ENCODE measurements at regions not wholly inside any gene's neighbourhood (a gene's known extent, or its start where the extent isn't known, plus 50 kb on each side); places are given as distances from the start of the nearest gene placed in this dataset.

DNA sequence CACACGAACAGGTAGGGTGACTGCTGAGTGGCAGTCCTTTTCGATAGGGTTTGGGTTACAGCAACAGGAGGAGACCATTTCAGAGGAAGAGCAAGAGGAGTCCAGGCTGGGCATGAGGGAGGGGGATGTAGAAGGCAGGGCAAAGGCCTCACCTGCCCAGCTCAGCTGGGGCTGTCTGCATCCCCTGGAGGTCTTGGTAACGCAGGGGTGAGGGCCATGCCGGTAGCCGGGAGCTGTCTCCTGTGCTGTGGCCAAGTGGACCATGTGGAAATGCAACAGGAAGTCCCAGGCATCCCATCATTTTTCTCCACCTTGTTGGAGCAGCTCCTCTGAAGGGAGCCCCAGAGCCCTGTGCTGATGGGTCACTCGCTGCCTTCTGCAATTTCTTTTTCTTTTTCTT is 105.4 kb upstream of the C1orf174 start:
- intact Hi-C loops (cut with DNase I): no loop called here
- DNase-seq (no peak), ATAC-seq (ENCODE audit: poor library complexity) (no peak)

DNA sequence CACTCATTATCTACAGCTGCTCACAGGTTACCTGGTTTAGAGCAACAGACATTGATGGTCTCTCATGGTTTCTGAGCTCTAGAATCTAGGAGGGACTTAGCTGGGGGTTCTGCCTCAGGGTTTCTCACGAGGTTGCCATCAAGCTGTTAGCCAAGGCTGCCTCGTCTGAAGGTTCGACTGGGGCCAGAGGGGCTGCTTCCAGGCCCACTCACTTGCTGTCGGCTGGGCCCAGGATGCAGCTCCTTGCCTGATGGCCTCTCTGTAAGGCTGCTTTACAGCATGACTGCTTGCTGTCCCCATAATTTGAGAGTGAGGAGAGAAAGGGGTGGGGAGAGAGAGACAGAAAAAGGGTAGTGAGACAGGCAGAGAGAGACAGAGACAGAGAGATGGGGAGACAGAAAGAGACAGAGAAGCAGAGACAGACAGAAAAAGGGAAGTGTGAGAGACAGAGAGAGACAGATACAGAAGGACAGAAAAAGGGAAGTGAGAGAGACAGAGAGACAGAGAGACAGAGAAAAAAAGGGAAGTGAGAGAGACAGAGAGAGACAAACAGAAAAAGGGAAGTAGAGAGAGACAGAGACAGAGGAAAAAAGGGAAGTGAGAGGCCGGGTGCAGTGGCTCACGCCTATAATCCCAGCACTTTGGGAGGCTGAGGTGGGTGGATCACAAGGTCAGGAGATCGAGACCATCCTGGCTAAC is 106.8 kb upstream of the C1orf174 start:
- DNase-seq (no peak), ATAC-seq (ENCODE audit: poor library complexity) (no peak)
- intact Hi-C loops (cut with DNase I): no loop called here

DNA sequence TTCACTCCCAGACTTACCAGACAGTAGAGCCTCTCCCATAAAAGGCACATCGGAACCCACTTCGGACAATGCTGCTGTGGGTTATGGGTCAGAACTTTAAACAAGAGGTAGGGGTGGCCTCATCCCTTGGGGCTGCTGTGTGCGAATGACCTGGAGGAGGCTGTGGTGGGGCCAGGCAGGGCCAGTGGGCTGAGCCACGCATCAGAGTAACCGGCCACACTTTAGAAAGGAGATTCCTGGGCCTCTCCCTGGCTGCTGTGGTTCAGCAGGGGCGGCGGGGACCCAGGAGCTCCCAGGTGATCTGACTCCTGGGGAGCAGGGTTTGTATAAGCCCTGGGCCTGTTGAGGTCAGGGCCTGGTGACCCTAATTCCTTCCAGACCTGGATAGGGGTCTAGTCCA is 110.2 kb upstream of the C1orf174 start:
- ATAC-seq (ENCODE audit: poor library complexity) (no peak), DNase-seq (no peak)
- intact Hi-C loops (cut with DNase I): no loop called here

DNA sequence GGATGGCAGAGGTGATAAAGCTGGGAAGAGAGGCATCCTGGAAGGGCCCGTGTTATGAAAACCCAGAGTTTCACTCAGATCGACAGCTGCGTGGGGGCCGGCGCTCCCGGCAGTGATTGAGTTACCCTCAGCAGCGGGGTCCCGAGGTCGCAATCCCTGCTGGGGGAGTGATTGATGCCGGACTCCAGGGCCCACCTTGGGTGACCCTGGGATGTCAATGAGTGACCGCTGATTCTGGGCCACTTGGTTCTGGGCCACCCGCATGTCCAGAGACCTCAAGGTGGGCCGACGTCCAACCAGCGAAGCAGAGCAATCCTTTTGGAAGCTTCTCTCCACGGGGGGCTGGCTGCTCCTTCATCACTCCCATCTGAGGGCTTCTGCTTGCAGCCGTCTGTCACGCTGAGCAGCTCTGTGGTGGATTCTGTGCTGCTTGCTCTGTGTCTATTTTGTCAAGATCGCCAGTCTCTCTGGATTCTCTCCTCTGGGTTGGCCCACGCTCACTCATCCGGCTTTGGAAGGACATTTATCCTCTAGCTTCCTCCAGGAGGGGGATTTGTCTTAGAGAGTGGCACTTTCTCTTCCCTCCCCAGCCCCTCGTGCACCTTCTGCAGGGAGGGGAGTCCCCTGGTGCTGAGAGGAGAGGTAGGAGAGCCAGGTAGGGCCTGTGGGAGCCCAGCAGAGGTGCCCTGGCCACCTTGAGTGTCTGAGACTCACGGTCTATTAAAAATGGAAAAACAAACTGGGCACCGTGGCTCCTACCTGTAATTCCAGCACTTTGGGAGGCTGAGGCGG is 110.9 kb upstream of the C1orf174 start:
- DNase-seq (no peak), ATAC-seq (ENCODE audit: poor library complexity) (no peak)

DNA sequence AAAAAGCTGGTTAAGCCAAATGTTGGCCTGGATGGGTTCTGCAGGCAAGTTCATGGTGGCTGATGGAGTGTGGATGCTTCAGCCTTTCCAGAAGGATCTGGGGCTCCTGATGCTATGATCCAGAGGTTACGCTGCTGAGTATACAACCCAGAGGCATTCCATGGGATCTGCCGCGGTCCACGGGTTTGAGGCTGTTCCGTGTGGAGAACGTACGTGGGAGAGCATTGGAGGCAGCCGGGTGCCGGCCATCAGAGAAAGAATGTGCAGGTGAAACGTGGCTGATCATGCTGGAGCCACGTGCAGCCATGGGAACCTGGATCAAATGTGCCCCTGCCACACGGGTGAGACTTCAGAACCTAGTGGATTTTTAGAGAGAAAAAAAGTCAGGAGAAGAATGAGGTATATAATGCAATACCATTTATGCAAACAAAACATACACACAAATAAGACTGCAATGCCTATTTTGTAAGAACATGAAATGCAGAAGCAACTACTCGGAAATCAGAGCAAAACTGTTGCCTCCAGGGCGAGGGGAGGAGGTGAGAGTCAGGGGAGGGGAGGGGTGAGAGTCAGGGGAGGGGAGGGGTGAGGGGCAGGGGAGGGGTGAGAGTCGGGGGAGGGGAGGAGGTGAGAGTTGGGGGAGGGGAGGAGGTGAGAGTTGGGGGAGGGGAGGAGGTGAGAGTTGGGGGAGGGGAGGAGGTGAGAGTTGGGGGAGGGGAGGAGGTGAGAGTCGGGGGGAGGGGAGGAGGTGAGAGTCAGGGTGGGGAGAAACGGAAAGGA is 116.5 kb upstream of the C1orf174 start:
- intact Hi-C loops (cut with DNase I): no loop called here
- no peak for DNase-seq
- no peak for ATAC-seq (ENCODE audit: poor library complexity)

More for the DNA sequence above, 110.9 kb upstream of the C1orf174 start:
- intact Hi-C loops (cut with DNase I): no loop called here

DNA sequence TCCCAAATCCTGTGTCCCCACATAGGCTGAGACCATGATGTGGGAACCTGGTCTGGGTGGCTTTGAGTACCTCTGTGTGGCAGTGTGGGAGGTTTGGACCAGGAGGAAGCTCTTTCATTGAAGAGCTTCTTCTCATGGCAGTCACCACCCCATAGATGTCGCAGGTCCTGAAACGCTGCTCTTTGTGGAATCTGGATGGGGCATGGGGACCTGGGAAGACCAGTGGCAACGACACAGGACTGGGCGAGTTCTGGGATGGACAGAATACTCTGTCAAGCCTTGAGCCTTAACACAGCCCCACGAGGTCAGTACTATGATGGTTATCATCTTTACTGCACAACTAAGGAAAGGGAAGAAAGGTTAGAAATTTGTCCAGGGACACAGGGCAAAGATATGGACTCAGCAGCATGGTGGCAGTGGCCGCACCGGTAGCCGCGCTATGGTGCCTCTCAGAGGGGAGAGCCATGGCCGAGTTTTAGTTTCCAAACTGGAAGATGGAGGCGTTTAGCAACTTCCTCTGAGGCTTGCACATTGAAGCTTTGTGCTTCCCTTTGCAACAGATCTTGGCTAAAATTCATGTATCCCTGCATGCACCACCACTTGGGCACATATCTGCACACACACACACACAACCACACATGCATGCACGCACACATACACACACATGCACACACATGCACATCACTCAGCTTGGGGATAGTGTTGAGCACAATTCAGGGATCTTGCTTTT is 117.7 kb upstream of the C1orf174 start:
- intact Hi-C loops (cut with DNase I): no loop called here
- ATAC-seq (ENCODE audit: poor library complexity): no peak
- no peak for DNase-seq

DNA sequence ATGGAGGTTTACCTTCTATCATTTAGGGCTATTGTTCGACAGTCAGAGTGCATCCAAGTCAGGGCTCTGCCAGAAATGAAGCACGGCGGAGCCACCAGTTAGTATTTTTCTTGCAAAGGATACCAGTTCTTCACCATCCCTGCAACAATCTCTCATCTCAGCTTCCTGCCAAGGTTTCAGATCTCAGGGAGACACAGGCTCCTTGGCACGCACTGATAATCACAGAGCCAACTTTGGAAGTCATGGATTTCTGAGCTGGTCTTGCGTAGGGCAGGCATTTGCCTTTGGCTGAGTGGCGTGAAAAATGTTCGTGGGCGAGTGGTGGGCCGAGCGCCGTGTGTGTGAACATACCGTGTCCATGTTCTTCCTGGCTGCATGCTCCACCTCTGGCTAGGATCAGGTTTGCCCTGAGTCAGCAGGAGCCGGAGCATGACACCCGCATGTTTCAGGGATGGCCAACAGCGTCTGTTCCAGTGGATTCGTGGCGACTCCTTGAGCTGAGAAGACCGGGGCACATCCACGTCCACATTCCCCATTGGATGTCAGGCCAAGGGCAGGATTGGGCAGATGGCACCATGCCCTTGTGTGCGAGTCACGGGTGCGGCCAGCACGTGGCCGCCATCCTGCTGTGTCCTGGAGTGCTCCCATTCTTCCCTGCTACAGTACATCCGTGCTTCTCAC is 118.5 kb upstream of the C1orf174 start:
- intact Hi-C loops (cut with DNase I): no loop called here
- ATAC-seq (ENCODE audit: poor library complexity): no peak
- DNase-seq: no peak

DNA sequence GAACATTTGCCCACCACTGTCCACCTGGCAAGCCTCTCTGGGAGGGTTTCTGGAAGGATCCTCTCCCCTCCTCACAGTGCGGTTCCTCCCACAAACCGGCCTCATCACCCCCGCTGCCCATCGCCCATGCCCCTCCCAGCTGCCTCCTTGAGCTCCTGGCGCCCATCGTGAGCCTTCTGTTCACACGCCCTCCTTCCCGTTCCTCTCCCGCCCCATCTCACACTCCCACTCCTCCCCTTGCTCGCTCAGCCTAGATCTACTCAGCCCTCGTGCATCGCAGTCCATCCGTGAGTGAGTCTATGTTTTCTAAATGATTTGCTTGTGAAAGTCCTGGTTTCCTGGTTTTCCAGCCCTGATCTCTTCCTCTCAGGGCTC is 119.1 kb upstream of the C1orf174 start:
- intact Hi-C loops (cut with DNase I): no loop called here
- ATAC-seq (ENCODE audit: poor library complexity) (no peak), DNase-seq (no peak)

DNA sequence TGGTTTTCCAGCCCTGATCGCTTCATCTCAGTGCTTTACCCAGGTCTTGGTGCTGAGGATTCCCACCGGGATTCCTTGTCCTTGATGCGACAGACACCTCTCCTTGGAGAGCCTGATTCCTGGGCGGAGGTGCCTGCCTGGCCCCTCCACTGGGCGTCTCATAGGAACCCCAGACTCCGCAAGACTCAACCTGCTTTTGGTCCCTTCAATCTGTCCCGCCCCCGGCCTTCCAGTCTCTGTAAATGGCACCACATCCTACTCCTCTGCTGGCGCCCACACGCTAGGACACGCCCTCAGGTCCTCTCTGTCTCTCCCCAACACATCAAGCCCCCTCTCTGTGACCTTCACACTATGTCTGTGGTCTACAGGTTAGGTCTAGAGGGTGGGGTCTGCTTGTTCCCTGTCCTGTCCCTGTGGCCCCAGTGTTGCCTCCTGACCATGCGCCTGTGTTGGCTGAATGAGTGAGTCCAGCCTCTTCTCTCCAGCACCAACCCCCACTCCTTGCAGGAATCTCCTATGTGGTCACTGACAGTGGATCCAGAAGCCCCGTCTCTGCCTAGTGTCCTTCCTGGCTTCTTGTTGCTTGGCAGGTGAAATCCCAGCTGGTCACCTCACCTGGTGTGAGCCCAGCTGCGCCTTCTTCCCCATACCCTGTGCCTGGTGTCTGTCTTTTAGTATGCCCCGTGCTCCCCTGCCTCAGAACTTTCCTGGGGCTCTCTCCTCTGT is 119.7 kb upstream of the C1orf174 start:
- no peak for ATAC-seq (ENCODE audit: poor library complexity)
- intact Hi-C loops (cut with DNase I): no loop called here
- DNase-seq: no peak

DNA sequence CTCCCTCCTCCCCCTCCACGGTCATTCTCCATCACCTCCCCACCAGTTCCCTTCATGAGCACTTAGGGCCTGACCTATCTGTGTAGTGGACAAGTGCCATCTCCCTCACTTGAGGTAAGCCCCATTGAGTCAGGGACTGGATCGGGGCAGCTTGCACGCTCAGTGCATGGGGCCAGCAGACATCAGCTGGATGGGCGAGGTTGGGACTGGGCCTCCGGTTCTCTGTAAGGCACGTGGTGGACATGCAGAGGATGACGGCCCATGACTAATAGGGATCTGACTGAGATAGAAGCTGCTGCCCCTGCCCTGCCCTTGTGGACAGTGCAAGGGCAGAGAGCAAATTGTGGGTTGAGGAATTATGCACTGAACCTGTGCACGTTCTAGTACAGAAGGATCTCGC is 120.4 kb upstream of the C1orf174 start:
- ATAC-seq (ENCODE audit: poor library complexity): no peak
- no peak for DNase-seq
- intact Hi-C loops (cut with DNase I): no loop called here

DNA sequence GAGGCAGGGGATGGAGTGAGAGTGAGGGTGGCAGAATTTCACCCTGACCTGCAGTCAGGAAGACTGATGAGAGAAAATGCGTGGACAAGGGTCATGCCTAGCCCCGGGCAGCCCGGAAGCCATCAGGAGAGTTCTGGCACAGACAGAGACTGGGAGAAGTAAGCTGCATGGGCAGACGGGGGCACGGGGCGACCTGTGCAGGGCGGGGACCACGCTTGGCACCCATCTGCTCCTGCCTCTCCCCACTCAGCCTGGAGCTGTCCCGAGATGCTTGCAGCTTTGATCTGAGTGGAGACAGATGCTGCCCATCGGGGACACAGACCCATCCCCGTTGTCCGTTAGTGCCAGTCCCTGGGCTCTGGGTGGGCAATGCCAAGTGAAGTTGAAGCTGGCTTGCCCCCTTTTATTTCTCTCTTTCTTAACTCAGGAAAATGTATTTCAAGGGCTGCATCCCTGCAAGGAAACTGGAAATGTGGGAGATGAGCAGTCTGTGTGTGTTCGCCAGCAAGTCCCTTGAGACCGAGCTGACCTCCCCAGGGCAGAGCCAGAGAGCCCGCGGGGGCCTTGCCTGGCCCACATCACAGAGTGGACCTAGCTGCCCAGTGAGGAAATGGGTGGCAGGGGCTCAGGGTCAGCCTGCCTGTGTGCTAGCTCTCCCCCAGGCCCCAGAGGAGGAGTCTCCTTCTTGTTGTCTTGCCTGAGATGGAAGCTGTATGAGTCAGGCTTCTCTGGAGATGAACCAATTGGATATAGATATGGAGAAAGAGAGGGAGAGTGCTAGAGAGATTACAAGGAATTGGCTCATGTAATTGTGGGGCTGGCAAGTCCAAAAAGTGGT is 121.3 kb upstream of the C1orf174 start:
- no peak for ATAC-seq (ENCODE audit: poor library complexity)
- no peak for DNase-seq
- intact Hi-C loops (cut with DNase I): no loop called here

DNA sequence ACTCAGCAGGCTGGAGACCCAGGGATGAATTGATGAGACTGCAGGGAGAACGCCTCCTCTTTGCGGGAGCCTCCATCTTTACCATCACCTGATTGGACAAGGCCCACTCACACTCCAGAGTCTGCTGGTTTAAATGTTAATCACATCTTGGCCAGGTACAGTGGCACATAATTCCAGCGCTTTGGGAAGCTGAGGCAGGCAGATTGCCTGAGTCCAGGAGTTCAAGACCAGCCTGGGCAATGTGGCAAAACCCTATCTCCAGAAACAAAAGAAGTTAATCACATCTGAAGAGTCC is 121.8 kb upstream of the C1orf174 start:
- ATAC-seq (ENCODE audit: poor library complexity) (no peak), DNase-seq (no peak)
- intact Hi-C loops (cut with DNase I): no loop called here

DNA sequence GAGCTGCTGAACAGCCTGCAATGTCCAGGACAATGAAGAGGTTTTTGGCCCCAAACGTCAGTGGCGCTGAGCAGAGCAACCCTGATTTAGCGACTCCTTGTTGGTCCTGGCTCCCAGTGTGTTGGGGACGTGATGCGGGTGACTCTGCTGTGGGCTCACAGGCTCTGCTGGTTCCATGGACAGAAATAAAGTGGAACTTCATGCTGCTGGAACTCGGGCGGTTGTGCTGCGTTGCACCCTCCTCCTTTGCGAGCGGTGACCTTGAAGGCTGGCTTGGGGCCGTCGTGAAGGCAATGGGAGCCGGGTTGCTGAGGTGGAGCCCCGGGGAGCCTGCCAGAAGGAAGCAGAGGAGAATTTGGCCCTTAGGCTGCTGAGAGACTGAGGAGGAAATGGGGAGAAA is 122.6 kb upstream of the C1orf174 start:
- intact Hi-C loops (cut with DNase I): no loop called here
- ATAC-seq (ENCODE audit: poor library complexity) (no peak), DNase-seq (no peak)

DNA sequence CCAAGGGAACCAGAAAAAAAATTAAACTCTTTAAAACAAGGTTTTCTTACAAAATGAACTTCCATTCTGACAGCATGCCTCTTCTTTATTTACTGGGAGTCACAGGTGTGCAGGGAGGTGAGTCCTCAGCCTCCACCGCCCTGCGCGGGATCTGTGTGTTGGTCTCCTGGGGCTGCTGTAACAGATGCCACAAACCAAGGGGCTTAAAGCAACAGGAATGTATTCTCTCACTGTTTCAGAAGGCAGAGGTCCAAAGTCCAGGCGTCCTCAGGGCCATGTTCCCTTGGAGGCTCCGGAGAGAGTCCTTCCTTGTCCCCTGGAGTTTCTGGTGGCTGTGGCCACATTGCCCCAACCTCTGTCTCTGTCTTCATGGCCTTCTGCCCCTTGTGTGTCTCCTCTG is 123.6 kb upstream of the C1orf174 start:
- intact Hi-C loops (cut with DNase I): no loop called here
- ATAC-seq (ENCODE audit: poor library complexity) (no peak), DNase-seq (no peak)

DNA sequence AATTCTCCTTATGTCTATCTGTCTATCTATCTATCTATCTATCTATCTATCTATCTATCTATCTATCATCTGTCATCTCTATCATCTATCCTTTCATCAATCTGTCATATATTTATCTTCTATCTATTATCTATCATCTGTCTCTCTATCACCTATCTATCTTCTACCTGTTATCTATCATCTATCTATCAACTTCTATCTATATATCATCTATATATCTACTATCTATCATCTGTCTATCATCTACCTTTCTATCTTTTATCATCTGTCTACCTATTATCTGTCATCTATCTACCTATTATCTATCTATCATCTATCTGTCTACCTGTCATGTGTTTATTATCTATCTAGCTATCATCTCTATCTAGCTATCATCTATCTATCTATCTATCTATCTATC is 124.7 kb upstream of the C1orf174 start:
- DNase-seq (no peak), ATAC-seq (ENCODE audit: poor library complexity) (no peak)
- intact Hi-C loops (cut with DNase I): no loop called here

DNA sequence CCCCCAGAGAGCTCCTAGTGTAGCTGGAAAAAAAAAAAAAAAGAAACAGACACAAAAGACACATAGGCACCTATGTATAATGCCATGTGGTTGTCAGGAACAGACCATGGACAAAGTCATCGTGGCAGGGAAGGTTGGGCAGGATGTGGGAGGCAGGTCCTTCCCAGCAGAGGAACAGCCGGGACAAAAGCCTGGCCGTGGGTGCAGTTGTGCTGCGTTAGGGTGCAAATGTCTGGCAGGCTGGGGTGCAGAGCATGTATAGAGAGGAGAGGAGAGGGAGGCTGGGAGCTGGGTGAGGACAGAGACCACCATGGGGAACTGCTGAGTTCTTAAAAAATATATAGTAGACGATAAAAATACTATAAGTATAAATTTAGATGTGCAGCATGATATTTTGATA is 125.7 kb upstream of the C1orf174 start:
- ATAC-seq (ENCODE audit: poor library complexity) (no peak), DNase-seq (no peak)
- intact Hi-C loops (cut with DNase I): no loop called here

DNA sequence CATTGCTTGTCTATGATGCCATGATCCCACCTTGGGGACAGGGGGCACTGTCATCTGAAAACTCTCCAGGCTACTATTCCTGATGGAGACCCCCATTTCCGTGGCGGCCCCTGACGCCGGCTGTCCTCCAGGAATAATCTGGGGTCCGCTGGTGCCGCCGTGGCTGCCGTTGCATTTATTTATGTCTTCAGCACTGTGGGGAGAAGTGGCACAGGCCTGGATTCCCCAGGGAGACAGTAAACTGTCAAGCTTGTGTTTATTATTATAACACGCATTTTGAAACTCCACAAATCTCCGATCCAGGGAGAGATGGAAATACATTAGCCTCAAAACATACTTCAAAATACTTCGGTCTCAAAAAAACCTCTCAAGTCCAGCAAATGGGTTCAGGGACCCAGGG is 126.9 kb upstream of the C1orf174 start:
- intact Hi-C loops (cut with DNase I): no loop called here
- no peak for ATAC-seq (ENCODE audit: poor library complexity)
- DNase-seq: no peak
